ENCODE measurements at regions not wholly inside any gene's neighbourhood (a gene's known extent, or its start where the extent isn't known, plus 50 kb on each side); places are given as distances from the start of the nearest gene placed in this dataset.

- TF ChIP-seq EZH2 (IDR thresholded peaks at IDR 0.05; ENCODE audit: insufficient read depth, poor library complexity, severe bottlenecking) (no peak), EZH2phosphoT487 (IDR thresholded peaks at IDR 0.05; ENCODE audit: insufficient read depth, low read depth) (no peak)
These were observed 369.6 kb downstream of the TENT5A start for GRCh38 chr6:81382852-81383251.

Data from GM23248 (cell line).